GM21723 (cell line): ENCODE measurements at regions not wholly inside any gene's neighbourhood (a gene's known extent, or its start where the extent isn't known, plus 50 kb on each side); places are given as distances from the start of the nearest gene placed in this dataset.

Experiments used
- ATAC-seq: cut with Tn5 transposase; IDR thresholded peaks from one replicate; pipeline ENCODE4 v1.9.1; 2021; ENCODE audit warnings: mild to moderate bottlenecking, moderate library complexity; ENCODE audit not compliant: unreplicated experiment

DNA sequence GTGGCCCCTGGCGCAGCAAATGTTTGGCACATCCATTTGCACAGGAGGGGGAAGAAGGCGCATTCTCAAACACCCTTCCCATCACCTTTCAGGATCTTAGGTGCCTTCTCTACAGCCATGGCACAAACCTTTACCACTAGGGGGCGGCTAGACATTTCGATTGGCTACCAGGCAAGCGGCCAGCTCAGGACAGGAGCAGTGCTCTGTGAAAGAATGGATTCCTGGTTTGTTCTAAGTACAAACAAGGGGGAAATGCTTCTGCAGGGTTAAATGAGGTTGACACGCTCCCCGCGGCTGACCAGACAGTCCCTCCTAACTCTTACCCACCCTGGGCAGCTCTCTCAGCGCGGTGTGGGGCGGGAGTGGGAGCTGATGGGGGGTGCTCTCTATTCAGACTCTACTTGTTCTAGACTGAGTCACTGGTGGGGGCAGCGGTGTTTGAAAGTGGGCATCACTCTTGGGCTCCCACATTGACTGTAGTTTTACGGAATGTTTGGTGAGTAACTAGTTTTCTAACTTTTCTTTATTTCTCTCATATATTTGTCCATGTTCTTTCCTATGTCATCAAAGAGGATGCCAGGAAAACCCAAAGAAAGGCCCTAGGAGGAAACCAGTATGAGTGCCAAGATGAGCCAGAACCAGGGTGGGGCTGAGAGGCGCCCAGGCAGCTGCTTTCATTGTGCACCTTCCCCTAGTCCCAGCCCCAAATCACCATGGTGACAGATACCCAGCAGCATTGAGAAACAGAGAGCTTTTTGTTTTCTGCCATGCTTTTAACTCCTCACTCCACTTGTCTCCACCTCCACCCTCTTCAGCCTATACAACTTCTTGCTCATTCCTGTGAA, 61.4 kb upstream of the GPR158 start:
- peak; percentile 96 for ATAC-seq

DNA sequence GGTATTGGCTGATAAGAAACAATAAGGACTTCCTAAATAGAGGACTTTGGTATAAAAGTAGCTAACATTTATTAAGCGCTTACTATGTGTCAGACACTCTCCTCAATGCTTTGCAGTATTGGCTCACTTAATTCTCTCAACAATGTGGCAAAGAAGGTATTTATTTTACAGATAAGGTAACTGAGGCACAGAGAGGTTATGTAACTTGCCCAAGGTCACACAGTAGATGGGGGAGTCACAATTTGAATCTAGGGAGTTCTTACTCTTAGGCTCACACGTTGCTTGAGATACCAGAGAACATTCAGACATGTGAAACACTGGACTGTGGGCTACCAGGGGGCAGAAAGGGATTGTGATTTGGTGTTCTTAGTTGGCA, 60.8 kb upstream of the GPR158 start:
- no peak for ATAC-seq

GRCh38 chr10:25117757-25118156, 57.0 kb upstream of the GPR158 start:
- ATAC-seq, result no peak

DNA sequence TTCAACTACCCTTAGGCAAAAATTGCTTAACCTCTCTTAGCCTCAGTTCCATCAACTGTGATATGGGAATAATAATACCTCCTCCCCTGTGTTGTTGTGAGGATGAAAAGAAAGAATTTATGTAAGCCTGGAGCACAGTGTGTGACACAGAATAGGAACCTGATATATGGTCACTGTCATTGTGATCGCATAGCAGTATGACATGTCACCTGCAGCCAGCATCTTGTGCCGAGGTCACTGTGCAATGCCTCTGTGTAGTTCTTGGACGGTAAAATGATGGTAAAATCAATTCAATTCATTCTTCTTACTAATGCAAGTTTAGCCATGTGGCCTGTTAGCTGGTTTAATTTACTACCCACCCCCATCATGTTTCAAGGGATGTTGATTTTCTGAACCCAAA, 54.6 kb upstream of the GPR158 start:
- ATAC-seq, result no peak
